ENCODE measurements at regions not wholly inside any gene's neighbourhood (a gene's known extent, or its start where the extent isn't known, plus 50 kb on each side); places are given as distances from the start of the nearest gene placed in this dataset.
A peak's percentile ranks its signal among the peaks of the same experiment; 100 is the strongest.
"Not testable (repeated sequence)": the region's sequence is repeated elsewhere in the genome, so short reads cannot be mapped to it uniquely, and the experiment has no call there.

GRCh38 chr1:83457735-83458248 lies 541.1 kb downstream of the TTLL7 start:
- peak; percentile 33 for DNase-seq

GRCh38 chr1:83457281-83457680 lies 541.7 kb downstream of the TTLL7 start:
- DNase-seq = not testable (repeated sequence)

GRCh38 chr1:83455753-83456152 lies 543.2 kb downstream of the TTLL7 start:
- not testable (repeated sequence) for DNase-seq

- DNase-seq = not testable (repeated sequence)
Measured at GRCh38 chr1:83445873-83446272, 553.1 kb downstream of the TTLL7 start.

- not testable (repeated sequence) for DNase-seq
Measured at GRCh38 chr1:83442412-83442811, 556.5 kb downstream of the TTLL7 start.

- not testable (repeated sequence) for DNase-seq
Measured at GRCh38 chr1:83440586-83440985, 558.3 kb downstream of the TTLL7 start.

- not testable (repeated sequence) for DNase-seq
Measured at GRCh38 chr1:83440021-83440420, 558.9 kb downstream of the TTLL7 start.

- DNase-seq = not testable (repeated sequence)
Measured at GRCh38 chr1:83438316-83438715, 560.6 kb downstream of the TTLL7 start.

- not testable (repeated sequence) for DNase-seq
Measured at GRCh38 chr1:83435336-83435735, 563.6 kb downstream of the TTLL7 start.

GRCh38 chr1:83427566-83427965 lies 571.4 kb downstream of the TTLL7 start:
- DNase-seq = not testable (repeated sequence)

GRCh38 chr1:83423382-83423781 lies 575.5 kb downstream of the TTLL7 start:
- not testable (repeated sequence) for DNase-seq

GRCh38 chr1:83418558-83418957 lies 580.4 kb downstream of the TTLL7 start:
- no peak for DNase-seq

GRCh38 chr1:83413839-83414107 lies 585.2 kb downstream of the TTLL7 start:
- not testable (repeated sequence) for DNase-seq

- DNase-seq = not testable (repeated sequence)
Measured at GRCh38 chr1:83410746-83411413, 588.1 kb downstream of the TTLL7 start.

- DNase-seq = not testable (repeated sequence)
Measured at GRCh38 chr1:83406693-83407371, 592.1 kb downstream of the TTLL7 start.

- not testable (repeated sequence) for DNase-seq
Measured at GRCh38 chr1:83405789-83406188, 593.1 kb downstream of the TTLL7 start.

- DNase-seq = not testable (repeated sequence)
Measured at GRCh38 chr1:83403500-83403899, 595.4 kb downstream of the TTLL7 start.

GRCh38 chr1:83401146-83401545 lies 597.8 kb downstream of the TTLL7 start:
- DNase-seq = not testable (repeated sequence)

GRCh38 chr1:83400173-83400572 lies 598.8 kb downstream of the TTLL7 start:
- DNase-seq = not testable (repeated sequence)

GRCh38 chr1:83398125-83398524 lies 600.8 kb downstream of the TTLL7 start:
- not testable (repeated sequence) for DNase-seq

GRCh38 chr1:83395130-83395529 lies 603.8 kb downstream of the TTLL7 start:
- not testable (repeated sequence) for DNase-seq

GRCh38 chr1:83386946-83387345 lies 612.0 kb downstream of the TTLL7 start:
- DNase-seq = not testable (repeated sequence)

- not testable (repeated sequence) for DNase-seq
Measured at GRCh38 chr1:83383107-83383506, 615.8 kb downstream of the TTLL7 start.

GRCh38 chr1:83373018-83373417 lies 625.9 kb downstream of the TTLL7 start:
- not testable (repeated sequence) for DNase-seq
